K562 (cell line): ENCODE measurements at regions not wholly inside any gene's neighbourhood (a gene's known extent, or its start where the extent isn't known, plus 50 kb on each side); places are given as distances from the start of the nearest gene placed in this dataset.

Experiments
- ATAC-seq: fragments of 200-7000 bp; cut with Tn5 transposase; 3 replicates; pipeline ENCODE4 v1.9.1; 2020; ENCODE audit warnings: moderate library complexity
- BruUV-seq: library from RNA; stranded (reverse); fragments of 400-500 nt; replicated peaks from 2 replicates; lab custom pipeline; 2021; lab: Mats Ljungman, UMichigan
- CTCF ChIA-PET: fragments of 300-600 bp; formaldehyde crosslinking; extraction: SDS; loops from one replicate; lab custom pipeline; 2021; ENCODE audit warnings: low intra/inter-chr PET ratio; lab: Yijun Ruan, JAX
- POLR2A ChIA-PET: fragments of 300-600, 350-650 bp; sonication (Branson Sonifier 250); formaldehyde crosslinking; extraction: SDS; loops from one replicate; lab custom pipeline; 2021; ENCODE audit warnings: antibody characterized with exemption, inconsistent platforms; lab: Yijun Ruan, JAX
- DNase-seq, 4 experiments: peaks; one replicate each; pipeline versions ENCODE4 v3.0.0 to v3.0.0-alpha.2; 2011 to 2018; ENCODE audit warnings: low spot score in 3 of 4, mixed read lengths in 3 of 4; ENCODE audit errors: extremely low read depth in 1 of 4
- FAIRE-seq: peaks from 2 replicates; lab custom pipeline; 2011; peaks lifted over from hg19 to GRCh38; lab: Jason Lieb, UNC
- H2AFZ ChIP-seq: 2 replicates; pipeline ENCODE4 v1.6.0; 2011; ENCODE audit warnings: low read depth, low read length, control low read depth, inconsistent platforms
- H3K27ac ChIP-seq: fragments of 200-600 bp; 3 replicates; pipeline ENCODE4 v1.8.0; 2011; ENCODE audit warnings: low read depth, mild to moderate bottlenecking, control low read depth, inconsistent platforms, low read length, moderate library complexity, mixed read lengths; ENCODE audit errors: extremely low read depth
- H3K27me3 ChIP-seq, 2 experiments: fragments of 300-600 bp in 1 of 2; 2 replicates in 1 of 2; 3 replicates in 1 of 2; pipeline versions ENCODE4 v1.6.0 to v1.8.0; 2011; ENCODE audit warnings: inconsistent platforms in 2 of 2, low read length in 2 of 2, mild to moderate bottlenecking in 1 of 2, mixed read lengths in 1 of 2, moderate library complexity in 1 of 2; ENCODE audit not compliant: control insufficient read depth in 2 of 2, insufficient read depth in 2 of 2
- H3K36me3 ChIP-seq: fragments of 300-600 bp; 3 replicates; pipeline ENCODE4 v1.8.0; 2011; ENCODE audit warnings: mild to moderate bottlenecking, low read length, inconsistent platforms; ENCODE audit not compliant: control insufficient read depth, insufficient read depth
- H3K4me1 ChIP-seq, 2 experiments: fragments of 200-600 bp in 1 of 2; replicated peaks in 1 of 2; 2 replicates in 1 of 2; 3 replicates in 1 of 2; pipeline versions ENCODE4 v1.5.1 to v1.8.0; 2011; ENCODE audit warnings: inconsistent platforms in 2 of 2, low read length in 2 of 2, mild to moderate bottlenecking in 1 of 2, mixed read lengths in 1 of 2, moderate library complexity in 1 of 2; ENCODE audit not compliant: control insufficient read depth in 2 of 2, insufficient read depth in 2 of 2
- H3K4me2 ChIP-seq: 2 replicates; pipeline ENCODE4 v1.6.1; 2011; ENCODE audit warnings: low read length, control low read depth, inconsistent platforms, mixed read lengths; ENCODE audit not compliant: insufficient read depth
- H3K4me3 ChIP-seq: fragments of 200-600 bp; sonication (generic), shearing (Covaris generic); 2 replicates; pipeline ENCODE4 v1.5.1; 2016; ENCODE audit warnings: control low read depth, inconsistent platforms
- H3K79me2 ChIP-seq: fragments of 200-600 bp; 3 replicates; pipeline ENCODE4 v1.8.0; 2011; ENCODE audit warnings: low read length, inconsistent platforms; ENCODE audit not compliant: control insufficient read depth, insufficient read depth
- H3K9ac ChIP-seq, 2 experiments: 2 replicates each; pipeline versions ENCODE4 v1.6.0 to v1.6.1; 2011; ENCODE audit warnings: low read depth in 2 of 2, low read length in 2 of 2, control low read depth in 1 of 2, inconsistent platforms in 1 of 2, mild to moderate bottlenecking in 1 of 2, mixed read lengths in 1 of 2; ENCODE audit not compliant: insufficient read depth in 1 of 2
- H3K9me1 ChIP-seq: one replicate; pipeline ENCODE4 v1.6.0; 2011; ENCODE audit warnings: inconsistent platforms, mild to moderate bottlenecking, low read length, moderate library complexity; ENCODE audit not compliant: control insufficient read depth, insufficient read depth
- H3K9me3 ChIP-seq: replicated peaks from 2 replicates; pipeline ENCODE4 v1.5.1; 2011; ENCODE audit warnings: low read depth, low read length, inconsistent platforms; ENCODE audit not compliant: control insufficient read depth, insufficient read depth
- H4K20me1 ChIP-seq: replicated peaks from 2 replicates; pipeline ENCODE4 v1.6.1; 2011; ENCODE audit warnings: low read length, inconsistent platforms, mixed read lengths; ENCODE audit not compliant: control insufficient read depth, insufficient read depth
- ELF1 ChIP-seq: fragments of 200-800 bp; sonication (Bioruptor generic); IDR thresholded peaks from 2 replicates; pipeline ENCODE4 v1.6.1; 2016; ENCODE audit warnings: missing genetic modification characterization, missing compliant biosample characterization
- TRIM25 ChIP-seq: fragments of 450-650 bp; IDR thresholded peaks from 2 replicates; pipeline ENCODE4 v1.7.0; 2016; ENCODE audit warnings: borderline replicate concordance
- ZNF384 ChIP-seq: IDR thresholded peaks from 2 replicates; pipeline ENCODE4 v1.6.1; 2012; ENCODE audit warnings: low read depth, low read length, improper control_type of control experiment
- ZNF584 ChIP-seq: fragments of 200-800 bp; sonication (Bioruptor generic); IDR thresholded peaks from 2 replicates; pipeline ENCODE4 v1.6.1; 2016; ENCODE audit warnings: low read depth, mild to moderate bottlenecking, missing genetic modification characterization, missing compliant biosample characterization
- WGBS: fragments of 100-300 bp; shearing (Covaris generic); methylation state at CpG from one replicate; pipeline ENCODE4 v1.1.6; 2016; ENCODE audit warnings: low coverage, mixed read lengths; ENCODE audit not compliant: insufficient coverage; ENCODE audit errors: missing lambda C conversion rate; 5-methylcytosine and 5-hydroxymethylcytosine counted together
- in situ Hi-C: fragments of 300-500 bp; cut with MboI; formaldehyde crosslinking; loops from 4 replicates; pipeline ENCODE4 v1.15.0; 2018; ENCODE audit warnings: inconsistent platforms, mixed read lengths
- intact Hi-C: fragments of 100-400 bp; cut with micrococcal nuclease; formaldehyde crosslinking; loops from 2 replicates; pipeline ENCODE4 v1.14.2; 2022

GRCh38 chr5:74274326-74274725, 366.2 kb downstream of the ENC1 start:
- ChIA-PET CTCF (no interaction called here), POLR2A (no interaction called here)
- no peaks in the 10 kb centered on the region for H3K79me2 ChIP-seq
- peaks cover 3 to 4% of the 10 kb centered on the region in 2 experiments for H3K27me3 ChIP-seq
- H3K36me3 ChIP-seq, result no peaks in the 10 kb centered on the region
- BruUV-seq, result no TSS peak
- FAIRE-seq, result no peak
- H4K20me1 ChIP-seq, result no peaks in the 10 kb centered on the region
- no peak overlapping the region for H3K4me2 ChIP-seq
- H3K27ac ChIP-seq, result no peak overlapping the region
- no peaks in the 10 kb centered on the region for H3K9me3 ChIP-seq
- no peaks in the 10 kb centered on the region for H3K4me1 ChIP-seq
- no peak overlapping the region for H3K9ac ChIP-seq
- H3K9me1 ChIP-seq, result no peaks in the 10 kb centered on the region
- WGBS, result 8% methylated on average over 3 of the region's 3 CpGs
- DNase-seq, result no peak
- ATAC-seq, result no peak
- TF ChIP-seq ZNF584 (no peak), ELF1 (tag) (no peak), TRIM25 (no peak), ZNF384 (no peak)
- no peak overlapping the region for H3K4me3 ChIP-seq
- no peak overlapping the region for H2AFZ ChIP-seq
- in situ Hi-C loops, result no loop called here
- intact Hi-C loops, result no loop called here
